ENCODE measurements at regions not wholly inside any gene's neighbourhood (a gene's known extent, or its start where the extent isn't known, plus 50 kb on each side); places are given as distances from the start of the nearest gene placed in this dataset.

GRCh38 chr6:82602776-82603175 is 239.2 kb downstream of the TPBG start:
- TF ChIP-seq CTCF (IDR thresholded peaks at IDR 0.05) (no peak), POLR2A (IDR thresholded peaks at IDR 0.05) (no peak)
